ENCODE measurements at regions not wholly inside any gene's neighbourhood (a gene's known extent, or its start where the extent isn't known, plus 50 kb on each side); places are given as distances from the start of the nearest gene placed in this dataset.

- TF ChIP-seq CTCF (IDR thresholded peaks at IDR 0.05; ENCODE audit: control extremely low read depth, extremely low read depth, low read depth, missing control alignments), result no peak
- DNase-seq (ENCODE audit: extremely low spot score), result no peak
- ChIA-PET CTCF (interaction anchor here (0.6 to 1.5 kb wide), 4 partner anchors 9 to 94 kb away, joined by 3 to 5 read pairs (median 3); no protein-coding TSS in a partner anchor), POLR2A (no interaction called here)
Measured at GRCh38 chr5:143734456-143734780, 77.5 kb upstream of the HMHB1 start.

- POLR2A ChIA-PET, result no interaction called here
- CTCF ChIA-PET, result interaction anchor here (0.6 to 1.4 kb wide), 2 partner anchors 10 to 95 kb away, joined by 3 read pairs; no protein-coding TSS in a partner anchor
Measured at GRCh38 chr5:143733665-143734455, 78.1 kb upstream of the HMHB1 start.

GRCh38 chr5:143732402-143732801 is 79.6 kb upstream of the HMHB1 start:
- TF ChIP-seq CTCF (IDR thresholded peaks at IDR 0.05; ENCODE audit: control extremely low read depth, extremely low read depth, low read depth, missing control alignments), result no peak
- CTCF ChIA-PET, result no interaction called here
- DNase-seq (ENCODE audit: extremely low spot score), result no peak
- POLR2A ChIA-PET, result no interaction called here

More at GRCh38 chr5:143733665-143734455, 78.1 kb upstream of the HMHB1 start:
- TF ChIP-seq CTCF (IDR thresholded peaks at IDR 0.05; ENCODE audit: control extremely low read depth, extremely low read depth, low read depth, missing control alignments), result no peak
- DNase-seq (ENCODE audit: extremely low spot score), result no peak

GRCh38 chr5:143730112-143730801 is 81.7 kb upstream of the HMHB1 start:
- DNase-seq (ENCODE audit: extremely low spot score), result no peak
- ChIA-PET POLR2A (no interaction called here), CTCF (interaction anchor here (1.1 kb wide), 1 partner anchor 21 kb away, joined by 3 read pairs; no protein-coding TSS in a partner anchor)
- no peak for TF ChIP-seq CTCF (IDR thresholded peaks at IDR 0.05; ENCODE audit: control extremely low read depth, extremely low read depth, low read depth, missing control alignments)

- TF ChIP-seq CTCF (IDR thresholded peaks at IDR 0.05; ENCODE audit: control extremely low read depth, extremely low read depth, low read depth, missing control alignments), result no peak
- ChIA-PET POLR2A (no interaction called here), CTCF (interaction anchor here (1.1 to 1.4 kb wide), 2 partner anchors 21 to 23 kb away, joined by 3 to 4 read pairs; no protein-coding TSS in a partner anchor)
- no peak for DNase-seq (ENCODE audit: extremely low spot score)
Measured at GRCh38 chr5:143729334-143729946, 82.5 kb upstream of the HMHB1 start.

GRCh38 chr5:143723159-143723558 is 88.8 kb upstream of the HMHB1 start:
- DNase-seq (ENCODE audit: extremely low spot score), result no peak
- POLR2A ChIA-PET, result no interaction called here
- CTCF ChIA-PET, result no interaction called here
- no peak for TF ChIP-seq CTCF (IDR thresholded peaks at IDR 0.05; ENCODE audit: control extremely low read depth, extremely low read depth, low read depth, missing control alignments)
